NT2/D1 (cell line): ENCODE measurements at regions not wholly inside any gene's neighbourhood (a gene's known extent, or its start where the extent isn't known, plus 50 kb on each side); places are given as distances from the start of the nearest gene placed in this dataset.

Experiments
- DNase-seq: peaks from one replicate; pipeline ENCODE4 v3.0.0-alpha.2; 2011; ENCODE audit warnings: low read depth, low spot score
- H3K27me3 ChIP-seq: 2 replicates; pipeline ENCODE4 v1.6.0; 2011; ENCODE audit warnings: mild to moderate bottlenecking; ENCODE audit not compliant: insufficient read length, insufficient read depth
- H3K36me3 ChIP-seq: 2 replicates; pipeline ENCODE4 v1.6.1; 2011; ENCODE audit warnings: mild to moderate bottlenecking, low read length, mixed read lengths; ENCODE audit not compliant: insufficient read depth, insufficient read length
- H3K4me1 ChIP-seq: 2 replicates; pipeline ENCODE4 v1.5.1; 2011; ENCODE audit not compliant: insufficient read depth, insufficient read length
- H3K4me3 ChIP-seq: 2 replicates; pipeline ENCODE4 v1.5.1; 2011; ENCODE audit warnings: low read depth; ENCODE audit not compliant: insufficient read length
- H3K9ac ChIP-seq: 2 replicates; pipeline ENCODE4 v1.6.0; 2011; ENCODE audit warnings: low read depth; ENCODE audit not compliant: insufficient read length
- H3K9me3 ChIP-seq: 2 replicates; pipeline ENCODE4 v1.5.1; 2011; ENCODE audit warnings: mild to moderate bottlenecking, low read length; ENCODE audit not compliant: insufficient read depth
- SUZ12 ChIP-seq: IDR thresholded peaks from 2 replicates; pipeline ENCODE4 v1.6.1; 2011; ENCODE audit not compliant: insufficient read length, insufficient read depth; ENCODE audit errors: extremely low read depth
- YY1 ChIP-seq: IDR thresholded peaks from 2 replicates; pipeline ENCODE4 v1.6.1; 2011; ENCODE audit not compliant: insufficient read length, insufficient read depth
- ZNF274 ChIP-seq: IDR thresholded peaks from 2 replicates; pipeline ENCODE4 v1.6.1; 2011; ENCODE audit warnings: mild to moderate bottlenecking, low read depth, low read length

DNA sequence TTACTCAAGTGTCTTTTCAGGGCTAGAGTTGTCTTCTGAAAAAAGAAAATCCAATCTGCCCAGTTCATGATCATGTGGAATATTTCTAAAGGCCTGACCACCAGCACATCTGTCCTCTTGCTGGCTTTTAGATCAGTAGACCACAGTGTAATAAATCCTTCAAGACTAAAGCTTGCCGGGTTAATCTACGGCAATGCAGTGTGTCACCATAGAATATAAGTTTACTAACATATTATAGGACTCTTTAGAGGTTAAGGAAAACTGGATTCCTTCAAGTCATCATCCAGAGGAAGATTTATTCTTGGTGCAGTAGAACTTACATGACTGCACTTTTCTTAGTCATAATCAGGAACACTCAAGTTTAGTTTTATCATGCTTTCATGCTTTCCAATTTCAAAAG is 349.5 kb downstream of the SEMA3D start:
- H3K27me3 ChIP-seq = no peaks in the 10 kb centered on the region
- no peak for DNase-seq
- TF ChIP-seq YY1 (no peak), SUZ12 (no peak), ZNF274 (no peak)
- no peaks in the 10 kb centered on the region for H3K4me1 ChIP-seq
- H3K36me3 ChIP-seq = no peaks in the 10 kb centered on the region
- no peak overlapping the region for H3K9ac ChIP-seq
- H3K9me3 ChIP-seq = no peaks in the 10 kb centered on the region
- no peak overlapping the region for H3K4me3 ChIP-seq

DNA sequence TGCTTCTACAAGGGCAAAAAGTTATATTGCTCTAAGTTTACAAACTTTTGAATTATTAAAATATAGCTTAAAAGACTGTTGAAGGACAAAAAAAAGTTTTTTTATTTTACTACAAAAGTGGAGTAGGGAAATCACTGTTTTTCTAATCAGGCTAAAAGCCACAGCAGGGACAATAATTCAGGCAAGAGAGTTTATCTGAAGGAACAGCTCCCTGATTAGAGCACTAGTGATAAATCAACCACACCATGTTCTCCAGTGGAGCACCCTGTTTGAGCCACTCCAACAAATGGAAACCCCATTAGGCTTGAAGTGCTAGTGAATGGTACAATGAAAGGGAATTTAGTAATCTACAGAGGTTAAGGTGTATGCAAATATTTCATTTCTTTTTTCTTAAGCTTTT is 357.1 kb downstream of the SEMA3D start:
- Histone ChIP-seq H3K36me3 (no peaks in the 10 kb centered on the region), H3K9ac (no peak overlapping the region), H3K27me3 (no peaks in the 10 kb centered on the region), H3K9me3 (no peaks in the 10 kb centered on the region), H3K4me3 (no peak overlapping the region), H3K4me1 (no peaks in the 10 kb centered on the region)
- DNase-seq = no peak
- no peak for TF ChIP-seq ZNF274
- TF ChIP-seq YY1 = no peak
- TF ChIP-seq SUZ12 = no peak

DNA sequence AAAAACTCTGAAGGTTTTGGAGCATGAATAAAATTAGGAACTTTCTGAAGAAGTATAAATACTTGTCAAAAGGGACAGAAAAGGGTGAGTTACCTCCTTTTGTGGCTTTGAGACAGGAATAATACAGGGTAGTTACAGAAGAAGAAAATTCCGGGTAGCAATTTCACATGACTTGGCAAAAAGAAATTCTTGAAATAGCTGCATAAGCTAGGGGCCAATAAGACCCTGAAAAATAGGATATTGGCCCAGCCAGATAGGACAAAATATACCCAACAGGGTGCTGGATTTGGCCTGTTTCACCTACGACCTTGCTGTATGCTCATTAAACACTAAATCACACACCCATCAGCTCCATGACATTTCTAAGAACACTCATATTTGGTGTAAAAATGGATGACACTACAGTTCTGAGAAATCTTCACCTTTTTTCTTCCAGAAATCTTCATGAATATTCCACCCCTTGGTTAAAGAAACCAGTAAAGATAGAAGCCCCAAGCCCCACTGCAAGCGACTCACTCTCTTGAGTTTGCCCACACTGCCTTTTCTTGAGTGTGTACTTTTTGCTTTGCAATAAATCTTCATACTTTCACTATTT is 362.7 kb downstream of the SEMA3D start:
- no peaks in the 10 kb centered on the region for H3K4me1 ChIP-seq
- H3K9me3 ChIP-seq = no peaks in the 10 kb centered on the region
- no peaks in the 10 kb centered on the region for H3K27me3 ChIP-seq
- no peak overlapping the region for H3K9ac ChIP-seq
- no peaks in the 10 kb centered on the region for H3K36me3 ChIP-seq
- H3K4me3 ChIP-seq = no peak overlapping the region
- DNase-seq = no peak
- TF ChIP-seq SUZ12 (no peak), YY1 (no peak), ZNF274 (no peak)

DNA sequence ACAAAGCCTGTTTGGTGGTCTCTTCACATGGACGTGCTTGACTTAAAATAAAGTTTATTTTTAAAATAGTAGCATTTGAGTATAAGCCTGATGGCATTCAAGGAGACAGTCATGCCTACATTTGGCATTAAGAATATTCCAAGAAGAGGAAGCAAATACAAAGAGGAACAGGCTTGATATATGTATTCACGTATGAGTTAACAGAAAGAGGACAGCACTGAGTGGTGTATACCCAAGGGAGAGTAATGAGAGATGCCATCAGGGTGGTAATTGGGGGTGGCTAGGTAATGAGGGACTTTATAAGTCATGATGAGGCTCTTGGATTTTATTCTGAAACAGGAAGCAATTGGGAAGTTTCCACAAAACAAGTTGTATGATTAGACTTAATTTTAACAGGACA is 363.3 kb downstream of the SEMA3D start:
- H3K4me3 ChIP-seq = no peak overlapping the region
- no peaks in the 10 kb centered on the region for H3K9me3 ChIP-seq
- TF ChIP-seq ZNF274 = no peak
- TF ChIP-seq YY1 = no peak
- no peak for TF ChIP-seq SUZ12
- no peaks in the 10 kb centered on the region for H3K36me3 ChIP-seq
- no peaks in the 10 kb centered on the region for H3K4me1 ChIP-seq
- no peak for DNase-seq
- H3K27me3 ChIP-seq = no peaks in the 10 kb centered on the region
- no peak overlapping the region for H3K9ac ChIP-seq

DNA sequence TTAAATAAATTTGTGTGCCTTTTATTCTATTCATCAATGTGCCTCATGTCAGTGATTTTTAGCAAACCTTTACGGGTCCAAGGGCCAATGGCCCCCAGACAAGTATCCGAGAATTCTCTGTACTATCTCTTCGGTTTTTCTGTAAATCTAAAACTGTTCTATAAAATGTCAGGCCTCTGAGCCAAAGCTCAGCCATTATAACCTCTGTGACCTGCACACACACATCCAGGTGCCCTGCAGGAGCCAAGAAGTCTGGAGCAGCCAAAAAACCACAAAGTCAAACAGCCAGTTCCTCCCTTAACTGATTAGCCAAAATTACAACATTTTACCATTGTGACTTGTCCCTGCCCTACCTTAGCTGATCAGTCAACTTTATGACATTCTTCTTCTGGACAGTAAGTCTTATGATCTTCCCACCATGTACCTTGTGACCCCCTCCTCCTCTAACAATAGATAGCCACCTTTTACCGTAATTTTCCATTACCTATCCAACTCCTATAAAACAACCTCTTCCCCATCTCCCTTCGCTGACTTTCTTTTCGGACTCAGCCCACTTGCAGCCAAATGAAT is 363.8 kb downstream of the SEMA3D start:
- H3K36me3 ChIP-seq = no peaks in the 10 kb centered on the region
- H3K4me1 ChIP-seq = no peaks in the 10 kb centered on the region
- TF ChIP-seq YY1 (no peak), ZNF274 (no peak), SUZ12 (no peak)
- DNase-seq = no peak
- H3K4me3 ChIP-seq = no peak overlapping the region
- H3K9ac ChIP-seq = no peak overlapping the region
- no peaks in the 10 kb centered on the region for H3K9me3 ChIP-seq
- H3K27me3 ChIP-seq = no peaks in the 10 kb centered on the region

DNA sequence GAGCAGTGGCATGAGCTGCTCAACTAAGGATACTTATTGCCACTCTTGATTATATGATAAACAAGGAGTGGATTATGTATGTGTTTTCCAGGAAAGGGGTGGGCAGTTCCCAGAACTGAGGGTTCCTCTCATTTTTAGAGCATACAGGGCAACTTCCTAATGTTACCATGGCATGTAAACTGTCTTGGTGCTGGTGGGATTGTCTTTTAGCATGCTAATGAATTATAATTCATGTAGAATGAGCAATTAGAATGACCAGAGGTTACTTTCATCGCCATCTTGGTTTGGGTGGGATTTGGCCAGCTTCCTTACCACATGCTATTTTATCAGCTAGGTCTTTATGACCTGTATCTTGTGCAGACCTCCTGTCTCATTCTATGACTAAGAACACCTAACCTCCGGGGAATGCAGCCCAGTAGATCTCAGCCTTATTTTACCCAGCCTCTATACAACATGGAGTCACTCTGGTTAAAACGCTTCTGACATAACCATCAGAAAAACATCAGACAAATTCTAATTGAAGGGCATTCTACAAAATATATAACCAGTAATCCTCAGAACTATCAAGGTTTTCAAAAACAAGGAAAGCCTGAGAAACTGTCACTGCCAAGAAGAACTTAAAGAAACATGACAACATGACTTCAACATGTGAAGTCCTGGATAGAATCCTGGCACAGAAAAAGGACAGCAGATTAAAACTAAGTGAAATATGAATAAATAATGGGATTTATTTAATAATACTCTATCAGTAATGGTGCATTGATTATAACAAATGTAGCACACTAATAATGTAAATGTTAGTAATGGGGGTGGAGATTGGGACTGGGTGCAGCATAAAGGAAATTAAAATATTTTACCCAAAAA is 365.0 kb downstream of the SEMA3D start:
- DNase-seq = no peak
- no peaks in the 10 kb centered on the region for H3K27me3 ChIP-seq
- no peaks in the 10 kb centered on the region for H3K9me3 ChIP-seq
- TF ChIP-seq ZNF274 (no peak), YY1 (no peak), SUZ12 (no peak)
- no peaks in the 10 kb centered on the region for H3K4me1 ChIP-seq
- H3K36me3 ChIP-seq = no peaks in the 10 kb centered on the region
- no peak overlapping the region for H3K4me3 ChIP-seq
- no peak overlapping the region for H3K9ac ChIP-seq

DNA sequence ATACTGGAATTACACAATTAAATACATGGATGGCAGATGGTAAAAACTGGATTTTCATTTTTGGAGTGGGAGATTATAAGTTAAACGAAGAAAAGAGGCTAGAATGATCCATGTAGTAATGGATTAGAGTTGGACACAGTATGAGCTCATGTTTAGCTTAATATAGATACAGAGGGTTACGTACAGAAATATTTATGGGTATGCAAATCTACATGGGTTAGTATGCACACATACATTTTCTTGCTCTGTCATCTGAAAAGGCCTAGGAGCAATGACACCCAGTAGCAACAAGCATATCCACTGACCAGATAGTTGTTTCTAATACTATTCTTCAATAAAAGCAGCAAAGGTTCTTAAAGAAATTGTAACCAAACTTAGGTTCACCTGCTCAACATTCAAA is 366.4 kb downstream of the SEMA3D start:
- no peaks in the 10 kb centered on the region for H3K36me3 ChIP-seq

More for the DNA sequence above, 366.4 kb downstream of the SEMA3D start:
- Histone ChIP-seq H3K9me3 (no peaks in the 10 kb centered on the region), H3K4me1 (no peaks in the 10 kb centered on the region), H3K9ac (no peak overlapping the region), H3K4me3 (no peak overlapping the region), H3K27me3 (no peaks in the 10 kb centered on the region)
- TF ChIP-seq ZNF274 = no peak
- TF ChIP-seq SUZ12 = no peak
- no peak for TF ChIP-seq YY1
- DNase-seq = no peak
